ENCODE measurements at regions not wholly inside any gene's neighbourhood (a gene's known extent, or its start where the extent isn't known, plus 50 kb on each side); places are given as distances from the start of the nearest gene placed in this dataset.

- TF ChIP-seq TCF4 (CRISPR knock-in tag; IDR thresholded peaks at IDR 0.05; ENCODE audit: borderline replicate concordance) = no peak
- TF ChIP-seq OSR1 (CRISPR knock-in tag; IDR thresholded peaks at IDR 0.05) = no peak
- no peak for TF ChIP-seq ZC3H10 (CRISPR knock-in tag; IDR thresholded peaks at IDR 0.05)
- no peak for TF ChIP-seq ZFP3 (CRISPR knock-in tag; IDR thresholded peaks at IDR 0.05)
- TF ChIP-seq, protein P1, sequence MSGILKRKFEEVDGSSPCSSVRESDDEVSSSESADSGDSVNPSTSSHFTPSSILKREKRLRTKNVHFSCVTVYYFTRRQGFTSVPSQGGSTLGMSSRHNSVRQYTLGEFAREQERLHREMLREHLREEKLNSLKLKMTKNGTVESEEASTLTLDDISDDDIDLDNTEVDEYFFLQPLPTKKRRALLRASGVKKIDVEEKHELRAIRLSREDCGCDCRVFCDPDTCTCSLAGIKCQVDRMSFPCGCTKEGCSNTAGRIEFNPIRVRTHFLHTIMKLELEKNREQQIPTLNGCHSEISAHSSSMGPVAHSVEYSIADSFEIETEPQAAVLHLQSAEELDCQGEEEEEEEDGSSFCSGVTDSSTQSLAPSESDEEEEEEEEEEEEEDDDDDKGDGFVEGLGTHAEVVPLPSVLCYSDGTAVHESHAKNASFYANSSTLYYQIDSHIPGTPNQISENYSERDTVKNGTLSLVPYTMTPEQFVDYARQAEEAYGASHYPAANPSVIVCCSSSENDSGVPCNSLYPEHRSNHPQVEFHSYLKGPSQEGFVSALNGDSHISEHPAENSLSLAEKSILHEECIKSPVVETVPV (CRISPR knock-in tag; IDR thresholded peaks at IDR 0.05) = no peak
- no peak for ATAC-seq
These were observed 169.3 kb upstream of the BTBD3 start for GRCh38 chr20:11748436-11748835.

- TF ChIP-seq ZFP30 (CRISPR knock-in tag; IDR thresholded peaks at IDR 0.05) (peak; percentile 96), PATZ1 (CRISPR knock-in tag; IDR thresholded peaks at IDR 0.05; ENCODE audit: borderline replicate concordance) (no peak), GLIS3 (CRISPR knock-in tag; IDR thresholded peaks at IDR 0.05) (no peak)
- ATAC-seq = no peak
These were observed 165.4 kb upstream of the BTBD3 start for GRCh38 chr20:11752336-11752735.

- ATAC-seq = no peak
- TF ChIP-seq, protein P1 (CRISPR knock-in tag; IDR thresholded peaks at IDR 0.05) = no peak
- no peak for TF ChIP-seq ZC3H10 (CRISPR knock-in tag; IDR thresholded peaks at IDR 0.05)
- TF ChIP-seq CREB5 (CRISPR knock-in tag; IDR thresholded peaks at IDR 0.05; ENCODE audit: low read depth) = no peak
- TF ChIP-seq BACH2 (CRISPR knock-in tag; IDR thresholded peaks at IDR 0.05; ENCODE audit: borderline replicate concordance) = no peak
- no peak for TF ChIP-seq ZNF8 (CRISPR knock-in tag; IDR thresholded peaks at IDR 0.05)
- no peak for TF ChIP-seq TOX (CRISPR knock-in tag; IDR thresholded peaks at IDR 0.05; ENCODE audit: borderline replicate concordance)
- TF ChIP-seq PATZ1 (CRISPR knock-in tag; IDR thresholded peaks at IDR 0.05; ENCODE audit: borderline replicate concordance) = no peak
- no peak for TF ChIP-seq PPARA (CRISPR knock-in tag; IDR thresholded peaks at IDR 0.05; ENCODE audit: borderline replicate concordance)
- no peak for TF ChIP-seq ZNF70 (CRISPR knock-in tag; IDR thresholded peaks at IDR 0.05)
- TF ChIP-seq, protein P2, sequence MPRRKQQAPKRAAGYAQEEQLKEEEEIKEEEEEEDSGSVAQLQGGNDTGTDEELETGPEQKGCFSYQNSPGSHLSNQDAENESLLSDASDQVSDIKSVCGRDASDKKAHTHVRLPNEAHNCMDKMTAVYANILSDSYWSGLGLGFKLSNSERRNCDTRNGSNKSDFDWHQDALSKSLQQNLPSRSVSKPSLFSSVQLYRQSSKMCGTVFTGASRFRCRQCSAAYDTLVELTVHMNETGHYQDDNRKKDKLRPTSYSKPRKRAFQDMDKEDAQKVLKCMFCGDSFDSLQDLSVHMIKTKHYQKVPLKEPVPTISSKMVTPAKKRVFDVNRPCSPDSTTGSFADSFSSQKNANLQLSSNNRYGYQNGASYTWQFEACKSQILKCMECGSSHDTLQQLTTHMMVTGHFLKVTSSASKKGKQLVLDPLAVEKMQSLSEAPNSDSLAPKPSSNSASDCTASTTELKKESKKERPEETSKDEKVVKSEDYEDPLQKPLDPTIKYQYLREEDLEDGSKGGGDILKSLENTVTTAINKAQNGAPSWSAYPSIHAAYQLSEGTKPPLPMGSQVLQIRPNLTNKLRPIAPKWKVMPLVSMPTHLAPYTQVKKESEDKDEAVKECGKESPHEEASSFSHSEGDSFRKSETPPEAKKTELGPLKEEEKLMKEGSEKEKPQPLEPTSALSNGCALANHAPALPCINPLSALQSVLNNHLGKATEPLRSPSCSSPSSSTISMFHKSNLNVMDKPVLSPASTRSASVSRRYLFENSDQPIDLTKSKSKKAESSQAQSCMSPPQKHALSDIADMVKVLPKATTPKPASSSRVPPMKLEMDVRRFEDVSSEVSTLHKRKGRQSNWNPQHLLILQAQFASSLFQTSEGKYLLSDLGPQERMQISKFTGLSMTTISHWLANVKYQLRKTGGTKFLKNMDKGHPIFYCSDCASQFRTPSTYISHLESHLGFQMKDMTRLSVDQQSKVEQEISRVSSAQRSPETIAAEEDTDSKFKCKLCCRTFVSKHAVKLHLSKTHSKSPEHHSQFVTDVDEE (CRISPR knock-in tag; IDR thresholded peaks at IDR 0.05) = no peak
- no peak for TF ChIP-seq ISL1 (CRISPR knock-in tag; IDR thresholded peaks at IDR 0.05)
- no peak for TF ChIP-seq SNAI2 (CRISPR knock-in tag; IDR thresholded peaks at IDR 0.05)
- TF ChIP-seq ZFP30 (CRISPR knock-in tag; IDR thresholded peaks at IDR 0.05) = no peak
- TF ChIP-seq CSDC2 (CRISPR knock-in tag; IDR thresholded peaks at IDR 0.05) = no peak
- TF ChIP-seq ARNTL (CRISPR knock-in tag; IDR thresholded peaks at IDR 0.05; ENCODE audit: borderline replicate concordance, low read depth) = no peak
- TF ChIP-seq ZFP3 (CRISPR knock-in tag; IDR thresholded peaks at IDR 0.05) = no peak
- TF ChIP-seq ESRRG (CRISPR knock-in tag; IDR thresholded peaks at IDR 0.05) = no peak
- TF ChIP-seq POU6F1 (CRISPR knock-in tag; IDR thresholded peaks at IDR 0.05; ENCODE audit: borderline replicate concordance, low read depth) = no peak
- TF ChIP-seq OSR1 (CRISPR knock-in tag; IDR thresholded peaks at IDR 0.05) = no peak
- TF ChIP-seq ZNF565 (CRISPR knock-in tag; conservative IDR thresholded peaks at IDR 0.05; ENCODE audit: low read depth) = no peak
These were observed 164.5 kb upstream of the BTBD3 start for GRCh38 chr20:11753155-11753554.
